PC-9 (cell line): ENCODE measurements at regions not wholly inside any gene's neighbourhood (a gene's known extent, or its start where the extent isn't known, plus 50 kb on each side); places are given as distances from the start of the nearest gene placed in this dataset.

Source experiments
- EZH2 ChIP-seq: fragments of 200-600 bp; sonication (generic); IDR thresholded peaks from 2 replicates; pipeline ENCODE4 v1.8.0; 2017; ENCODE audit warnings: antibody characterized with exemption, low read depth
- TF ChIP-seq, protein P1 (sequence below): fragments of 200-600 bp; sonication (generic); conservative IDR thresholded peaks from 2 replicates; pipeline ENCODE4 v1.6.1; 2017; ENCODE audit warnings: mixed run types, antibody characterized with exemption, mild to moderate bottlenecking, moderate library complexity

GRCh38 chr20:56903858-56904257 is 274.8 kb downstream of the TFAP2C start:
- TF ChIP-seq EZH2, result no peak
- TF ChIP-seq, protein P1, sequence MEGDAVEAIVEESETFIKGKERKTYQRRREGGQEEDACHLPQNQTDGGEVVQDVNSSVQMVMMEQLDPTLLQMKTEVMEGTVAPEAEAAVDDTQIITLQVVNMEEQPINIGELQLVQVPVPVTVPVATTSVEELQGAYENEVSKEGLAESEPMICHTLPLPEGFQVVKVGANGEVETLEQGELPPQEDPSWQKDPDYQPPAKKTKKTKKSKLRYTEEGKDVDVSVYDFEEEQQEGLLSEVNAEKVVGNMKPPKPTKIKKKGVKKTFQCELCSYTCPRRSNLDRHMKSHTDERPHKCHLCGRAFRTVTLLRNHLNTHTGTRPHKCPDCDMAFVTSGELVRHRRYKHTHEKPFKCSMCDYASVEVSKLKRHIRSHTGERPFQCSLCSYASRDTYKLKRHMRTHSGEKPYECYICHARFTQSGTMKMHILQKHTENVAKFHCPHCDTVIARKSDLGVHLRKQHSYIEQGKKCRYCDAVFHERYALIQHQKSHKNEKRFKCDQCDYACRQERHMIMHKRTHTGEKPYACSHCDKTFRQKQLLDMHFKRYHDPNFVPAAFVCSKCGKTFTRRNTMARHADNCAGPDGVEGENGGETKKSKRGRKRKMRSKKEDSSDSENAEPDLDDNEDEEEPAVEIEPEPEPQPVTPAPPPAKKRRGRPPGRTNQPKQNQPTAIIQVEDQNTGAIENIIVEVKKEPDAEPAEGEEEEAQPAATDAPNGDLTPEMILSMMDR, result no peak
